KMS-11 (cell line): ENCODE measurements at regions not wholly inside any gene's neighbourhood (a gene's known extent, or its start where the extent isn't known, plus 50 kb on each side); places are given as distances from the start of the nearest gene placed in this dataset.

Source experiments
- H2AFZ ChIP-seq: fragments of 200-600 bp; sonication (generic); 2 replicates; pipeline ENCODE4 v1.6.1; 2016; ENCODE audit warnings: antibody characterized with exemption, mixed run types, low read depth
- H3K27ac ChIP-seq: fragments of 200-600 bp; sonication (generic); 2 replicates; pipeline ENCODE4 v1.6.1; 2016; ENCODE audit warnings: mild to moderate bottlenecking, mixed run types
- H3K27me3 ChIP-seq: fragments of 200-600 bp; sonication (generic); 2 replicates; pipeline ENCODE4 v1.6.1; 2017; ENCODE audit warnings: mild to moderate bottlenecking, low read depth, mixed run types, moderate library complexity; ENCODE audit not compliant: insufficient read depth
- H3K36me3 ChIP-seq: fragments of 200-600 bp; sonication (generic); 2 replicates; pipeline ENCODE4 v1.6.1; 2017; ENCODE audit warnings: mild to moderate bottlenecking, mixed run types; ENCODE audit not compliant: insufficient read depth
- H3K4me1 ChIP-seq: fragments of 200-600 bp; sonication (generic); 2 replicates; pipeline ENCODE4 v1.6.1; 2016; ENCODE audit warnings: mild to moderate bottlenecking, low read depth, mixed run types; ENCODE audit not compliant: poor library complexity, severe bottlenecking
- H3K4me2 ChIP-seq: fragments of 200-600 bp; sonication (generic); 2 replicates; pipeline ENCODE4 v1.7.0; 2016; ENCODE audit warnings: mild to moderate bottlenecking, mixed run types
- H3K4me3 ChIP-seq: fragments of 200-600 bp; sonication (generic); IDR thresholded peaks from 2 replicates; pipeline ENCODE4 v1.6.1; 2017; ENCODE audit warnings: low read depth, low read length, mixed read lengths; ENCODE audit not compliant: insufficient read depth
- H3K79me2 ChIP-seq: fragments of 200-600 bp; sonication (generic); 2 replicates; pipeline ENCODE4 v1.6.1; 2016; ENCODE audit warnings: low read depth, mixed run types; ENCODE audit not compliant: insufficient read depth
- H3K9ac ChIP-seq: fragments of 200-600 bp; sonication (generic); 2 replicates; pipeline ENCODE4 v1.6.1; 2016; ENCODE audit warnings: mild to moderate bottlenecking, mixed run types
- H4K20me1 ChIP-seq: fragments of 200-600 bp; sonication (generic); 2 replicates; pipeline ENCODE4 v1.6.1; 2016; ENCODE audit warnings: mild to moderate bottlenecking, mixed run types; ENCODE audit not compliant: insufficient read depth
- CTCF ChIP-seq: fragments of 200-600 bp; sonication (generic); conservative IDR thresholded peaks from 2 replicates; pipeline ENCODE4 v1.6.1; 2017; ENCODE audit warnings: low read depth, mild to moderate bottlenecking, antibody characterized with exemption, low read length, moderate library complexity, mixed read lengths

DNA sequence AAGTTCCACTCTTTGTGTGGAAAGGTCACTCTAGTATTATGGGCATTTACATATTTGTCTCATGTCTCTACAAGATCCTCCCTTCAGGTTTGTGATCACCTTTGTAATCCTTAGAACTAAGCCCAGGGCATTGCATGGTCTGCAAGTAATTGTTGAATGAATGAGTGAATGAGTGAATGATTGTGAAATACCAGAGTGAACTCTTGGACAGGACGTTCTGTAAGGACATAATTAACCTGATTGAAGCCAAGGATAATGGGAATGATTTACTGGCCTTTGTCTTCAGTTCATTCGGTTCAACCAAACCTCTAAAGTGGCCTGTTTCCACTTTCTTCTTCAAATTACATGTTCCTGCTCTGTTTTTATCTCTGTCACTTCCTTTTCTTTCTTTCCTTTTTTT, 83.0 kb upstream of the TSPAN2 start:
- H3K27ac ChIP-seq = no peak overlapping the region
- H3K4me1 ChIP-seq = no peaks in the 10 kb centered on the region
- no peak overlapping the region for H3K4me2 ChIP-seq

DNA sequence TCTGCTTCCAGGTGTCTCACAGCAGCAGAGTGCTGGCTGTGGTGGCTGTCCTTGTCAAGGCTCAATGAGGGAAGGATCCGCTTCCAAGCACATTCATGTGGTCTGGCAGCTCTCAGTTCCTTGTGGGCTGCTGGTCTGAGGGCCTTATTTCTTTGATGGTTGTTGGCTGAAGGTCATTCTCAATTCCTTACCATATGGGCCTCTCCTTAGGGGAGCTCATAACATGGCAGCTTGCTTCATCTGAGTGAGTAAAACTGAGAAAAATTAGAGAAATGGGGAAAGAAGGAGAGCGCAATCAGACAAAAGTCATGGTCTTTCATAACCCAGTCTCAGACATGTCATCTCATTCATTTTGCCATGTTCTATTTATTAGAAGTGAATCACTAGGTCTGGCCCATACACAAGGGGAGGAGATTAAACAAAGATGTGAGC, 81.7 kb upstream of the TSPAN2 start:
- Histone ChIP-seq H3K4me2 (no peak overlapping the region), H3K36me3 (no peaks in the 10 kb centered on the region), H3K27me3 (no peaks in the 10 kb centered on the region), H3K4me1 (no peaks in the 10 kb centered on the region), H3K4me3 (no peak overlapping the region), H4K20me1 (no peaks in the 10 kb centered on the region), H3K79me2 (no peaks in the 10 kb centered on the region), H2AFZ (no peak overlapping the region), H3K9ac (no peak overlapping the region), H3K27ac (no peak overlapping the region)
- TF ChIP-seq CTCF = no peak

More for the DNA sequence above, 83.0 kb upstream of the TSPAN2 start:
- Histone ChIP-seq H3K79me2 (no peaks in the 10 kb centered on the region), H4K20me1 (no peaks in the 10 kb centered on the region), H2AFZ (no peak overlapping the region), H3K36me3 (no peaks in the 10 kb centered on the region), H3K4me3 (no peak overlapping the region), H3K27me3 (no peaks in the 10 kb centered on the region), H3K9ac (no peak overlapping the region)
- no peak for TF ChIP-seq CTCF

DNA sequence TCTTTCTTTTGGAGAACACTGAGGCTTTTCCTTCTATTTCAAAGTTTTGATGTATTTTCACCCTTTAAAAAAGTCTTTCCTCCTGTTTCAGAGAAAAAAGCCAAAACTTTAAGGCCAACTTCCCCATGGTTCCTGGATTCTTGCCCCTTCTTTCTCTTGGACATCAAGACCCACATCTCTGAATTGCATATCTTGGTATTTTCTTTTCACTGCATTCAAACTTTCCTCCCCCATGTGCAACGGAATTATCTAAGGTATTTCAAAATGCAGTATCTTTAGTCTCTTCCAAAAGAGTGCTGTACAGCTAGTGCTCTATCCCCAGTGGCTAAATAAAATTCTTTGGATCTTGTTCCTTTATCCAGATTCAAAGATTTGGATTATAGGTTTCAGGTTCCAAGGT, 81.1 kb upstream of the TSPAN2 start:
- H3K27ac ChIP-seq = no peak overlapping the region
- no peak overlapping the region for H3K9ac ChIP-seq
- no peaks in the 10 kb centered on the region for H3K79me2 ChIP-seq
- no peak overlapping the region for H3K4me2 ChIP-seq
- no peaks in the 10 kb centered on the region for H3K27me3 ChIP-seq
- H2AFZ ChIP-seq = no peak overlapping the region
- H3K4me1 ChIP-seq = no peaks in the 10 kb centered on the region
- H3K4me3 ChIP-seq = no peak overlapping the region
- no peaks in the 10 kb centered on the region for H4K20me1 ChIP-seq
- no peaks in the 10 kb centered on the region for H3K36me3 ChIP-seq
- TF ChIP-seq CTCF = no peak

GRCh38 chr1:115168026-115168425, 78.7 kb upstream of the TSPAN2 start:
- Histone ChIP-seq H3K79me2 (no peaks in the 10 kb centered on the region), H4K20me1 (no peaks in the 10 kb centered on the region), H2AFZ (no peak overlapping the region), H3K27me3 (no peaks in the 10 kb centered on the region), H3K36me3 (no peaks in the 10 kb centered on the region), H3K4me1 (no peaks in the 10 kb centered on the region), H3K4me2 (no peak overlapping the region), H3K9ac (no peak overlapping the region), H3K4me3 (no peak overlapping the region), H3K27ac (no peak overlapping the region)
- no peak for TF ChIP-seq CTCF

GRCh38 chr1:115166531-115167091, 77.3 kb upstream of the TSPAN2 start:
- Histone ChIP-seq H3K4me3 (no peak overlapping the region), H3K79me2 (no peaks in the 10 kb centered on the region), H3K4me2 (no peak overlapping the region), H3K27ac (no peak overlapping the region), H4K20me1 (no peaks in the 10 kb centered on the region), H3K4me1 (no peaks in the 10 kb centered on the region), H3K36me3 (no peaks in the 10 kb centered on the region), H3K9ac (no peak overlapping the region), H3K27me3 (no peaks in the 10 kb centered on the region), H2AFZ (no peak overlapping the region)
- no peak for TF ChIP-seq CTCF
